ENCODE measurements at regions not wholly inside any gene's neighbourhood (a gene's known extent, or its start where the extent isn't known, plus 50 kb on each side); places are given as distances from the start of the nearest gene placed in this dataset.
"Not testable (repeated sequence)": the region's sequence is repeated elsewhere in the genome, so short reads cannot be mapped to it uniquely, and the experiment has no call there.

- no peak for DNase-seq (ENCODE audit: low read depth)
Measured at GRCh38 chr5:114054594-114054993, 307.3 kb upstream of the KCNN2 start.

- DNase-seq (ENCODE audit: low read depth) = no peak
Measured at GRCh38 chr5:114055318-114056184, 306.3 kb upstream of the KCNN2 start.

DNA sequence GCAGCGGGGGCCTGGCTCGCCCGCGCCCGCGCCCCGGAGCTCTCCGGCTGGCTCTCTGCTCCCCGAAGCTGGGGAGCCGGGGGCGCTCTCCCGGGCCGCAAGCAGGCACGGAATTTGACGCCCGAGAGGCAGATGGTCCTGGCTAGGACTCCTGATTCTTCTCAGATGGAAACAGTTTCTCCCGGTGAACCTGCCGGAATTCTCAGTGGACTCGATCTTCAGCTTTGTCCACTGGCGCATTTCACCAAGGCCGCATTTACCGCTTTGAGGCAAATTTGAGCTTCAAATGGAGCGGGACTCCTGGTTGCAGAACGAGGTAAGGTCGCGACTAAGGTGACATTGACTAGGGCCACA, 305.7 kb upstream of the KCNN2 start:
- no peak for DNase-seq (ENCODE audit: low read depth)

DNA sequence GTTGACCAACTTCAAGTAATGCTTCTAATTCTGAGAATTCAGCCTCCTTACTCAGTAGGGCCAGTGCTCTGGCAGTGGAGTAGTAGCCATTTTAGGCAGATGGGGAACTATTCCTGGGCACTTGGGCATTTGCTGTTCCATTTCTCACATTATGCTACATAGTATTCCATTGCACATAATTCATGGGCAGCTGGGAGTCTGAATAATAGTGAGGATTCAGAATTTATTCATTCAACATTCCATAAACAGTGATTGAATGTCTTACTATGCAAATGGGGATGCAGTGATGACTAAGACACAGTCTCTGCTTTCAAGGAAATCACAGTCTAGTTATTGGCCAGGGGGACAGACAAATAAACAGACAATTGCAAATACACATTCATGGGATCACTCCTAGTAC, 301.0 kb upstream of the KCNN2 start:
- DNase-seq (ENCODE audit: low read depth) = no peak

DNA sequence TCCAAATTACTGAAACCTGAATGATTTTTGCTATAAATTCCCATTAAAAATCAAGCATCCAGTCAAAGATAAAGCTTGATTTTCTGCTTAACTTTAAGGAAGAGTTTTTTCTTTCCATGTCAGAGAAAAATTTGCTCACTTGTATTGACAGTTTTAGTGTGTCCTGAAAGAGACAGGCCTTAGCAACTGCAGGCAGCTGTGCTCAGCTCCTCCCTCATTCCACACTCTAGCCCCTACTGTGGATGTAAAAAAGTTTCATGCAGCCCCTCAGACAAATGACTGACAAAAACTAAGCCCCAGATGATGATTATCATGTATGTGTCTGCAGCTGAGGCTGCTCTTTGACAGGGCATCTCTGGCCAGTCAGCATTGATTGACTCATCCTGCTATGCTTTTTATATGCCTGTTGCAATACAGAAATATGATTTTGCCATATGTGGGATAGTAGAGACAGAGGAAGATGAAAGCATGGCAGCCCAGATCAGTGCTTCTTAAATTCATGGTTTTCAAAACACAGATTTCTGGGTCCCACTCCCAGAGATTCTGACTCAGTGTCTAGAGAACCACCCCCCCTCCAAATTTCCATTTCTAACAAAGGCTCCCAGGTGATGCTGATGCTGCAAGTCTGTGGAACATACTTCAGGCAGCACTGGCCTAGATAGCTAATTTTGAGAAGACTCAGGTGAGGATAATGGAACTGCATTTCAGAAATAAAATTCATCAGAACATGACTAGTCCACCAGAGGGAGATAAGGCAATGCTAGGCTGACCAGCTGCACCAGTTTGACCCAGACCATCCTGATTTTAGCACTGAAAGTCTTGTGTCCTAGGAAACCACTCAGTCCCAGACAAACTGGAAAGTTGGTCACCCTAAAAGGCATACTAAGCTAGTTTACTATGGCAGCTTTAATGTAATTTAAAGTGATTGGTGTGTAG, 298.7 kb upstream of the KCNN2 start:
- DNase-seq (ENCODE audit: low read depth) = no peak

GRCh38 chr5:114065912-114066311, 296.0 kb upstream of the KCNN2 start:
- DNase-seq (ENCODE audit: low read depth) = no peak

DNA sequence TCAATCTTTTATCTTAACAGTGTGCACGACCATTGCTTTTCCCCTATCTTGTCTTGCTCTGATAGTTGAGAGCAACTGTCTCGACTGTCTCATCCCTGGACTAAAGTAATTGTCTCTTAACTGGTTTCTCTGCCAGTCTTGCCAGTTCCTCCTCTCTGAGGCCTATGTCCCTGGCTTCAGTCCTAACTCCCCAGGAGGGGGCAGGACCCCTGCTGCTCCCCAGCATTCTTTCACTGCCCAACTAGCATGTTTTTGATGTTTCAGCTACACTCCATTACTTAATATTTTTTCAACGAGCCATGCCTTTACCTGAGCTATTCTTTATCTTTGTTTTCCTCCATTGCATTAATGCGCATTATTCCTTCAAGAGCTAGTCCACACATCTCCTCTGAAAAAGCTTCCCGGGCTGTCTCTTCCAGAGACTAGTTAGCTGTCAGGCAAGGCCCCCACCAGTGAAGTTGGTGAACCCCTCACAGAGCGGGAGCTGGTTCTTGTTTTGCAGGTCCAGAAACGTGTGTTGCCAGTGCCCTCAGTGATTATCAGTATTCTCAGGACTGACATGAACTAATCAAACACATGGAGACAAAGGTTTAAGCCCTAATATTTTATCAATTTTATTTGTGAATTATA, 291.7 kb upstream of the KCNN2 start:
- no peak for DNase-seq (ENCODE audit: low read depth)

- no peak for DNase-seq (ENCODE audit: low read depth)
Measured at GRCh38 chr5:114089259-114089658, 272.6 kb upstream of the KCNN2 start.

DNA sequence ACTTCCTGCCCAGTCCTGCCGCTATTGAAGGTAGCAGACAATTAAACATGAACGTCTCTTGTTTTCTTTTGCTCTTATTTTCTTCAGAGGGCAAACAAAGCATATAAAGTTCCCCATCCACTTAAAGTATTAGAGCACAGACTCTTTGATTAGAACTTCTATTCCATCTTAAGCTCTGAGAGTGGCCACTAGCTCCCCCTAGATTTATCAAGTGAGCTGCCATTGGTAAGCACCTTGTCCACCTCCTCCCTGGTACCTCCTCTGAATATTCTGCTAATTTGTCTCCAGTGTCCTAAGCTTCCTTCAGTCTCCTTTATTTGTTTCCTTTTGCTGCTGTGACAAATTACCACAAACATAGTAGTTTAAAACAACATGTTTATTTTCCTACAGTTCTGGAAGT, 264.3 kb upstream of the KCNN2 start:
- DNase-seq (ENCODE audit: low read depth) = no peak

- no peak for DNase-seq (ENCODE audit: low read depth)
Measured at GRCh38 chr5:114099161-114099560, 262.7 kb upstream of the KCNN2 start.

DNA sequence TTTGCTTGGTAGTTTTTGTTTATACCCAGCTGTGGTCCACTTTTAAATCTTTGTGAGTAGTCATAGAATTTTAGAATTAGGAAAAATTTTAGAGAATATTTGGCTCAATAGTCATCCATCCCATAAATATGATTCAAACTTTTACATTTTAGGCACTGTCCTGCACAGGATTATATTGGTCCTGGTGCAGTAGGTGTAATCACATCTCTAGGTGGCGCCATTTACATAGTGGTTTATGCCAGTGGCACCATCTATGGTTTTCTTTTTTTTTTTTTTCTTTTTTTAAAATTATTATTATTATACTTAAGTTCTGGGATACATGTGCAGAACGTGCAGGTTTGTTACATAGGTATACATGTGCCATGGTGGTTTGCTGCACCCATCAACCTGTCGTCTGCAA, 260.7 kb upstream of the KCNN2 start:
- peak; percentile 9 for DNase-seq (ENCODE audit: low read depth)

DNA sequence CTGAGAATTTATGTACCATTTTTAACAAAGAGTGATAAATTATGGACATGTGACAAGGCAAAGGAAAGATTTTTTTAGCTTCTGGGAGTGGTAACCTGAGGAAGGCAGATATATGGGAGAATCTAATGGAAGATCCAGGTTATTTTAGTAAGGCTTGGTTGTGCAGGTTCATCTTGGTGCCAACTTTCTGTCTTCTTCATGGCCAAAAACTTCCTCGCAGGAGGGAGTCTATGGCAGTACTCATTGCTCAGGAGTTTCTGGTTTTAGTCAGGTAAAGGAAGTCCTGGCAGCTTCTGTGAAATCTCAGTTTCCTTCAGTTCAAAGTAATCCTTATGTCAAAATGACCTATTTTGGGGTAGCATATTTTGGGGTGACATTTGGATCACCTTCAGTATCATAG, 248.3 kb upstream of the KCNN2 start:
- DNase-seq (ENCODE audit: low read depth) = no peak

GRCh38 chr5:114116981-114117380, 244.9 kb upstream of the KCNN2 start:
- no peak for DNase-seq (ENCODE audit: low read depth)

DNA sequence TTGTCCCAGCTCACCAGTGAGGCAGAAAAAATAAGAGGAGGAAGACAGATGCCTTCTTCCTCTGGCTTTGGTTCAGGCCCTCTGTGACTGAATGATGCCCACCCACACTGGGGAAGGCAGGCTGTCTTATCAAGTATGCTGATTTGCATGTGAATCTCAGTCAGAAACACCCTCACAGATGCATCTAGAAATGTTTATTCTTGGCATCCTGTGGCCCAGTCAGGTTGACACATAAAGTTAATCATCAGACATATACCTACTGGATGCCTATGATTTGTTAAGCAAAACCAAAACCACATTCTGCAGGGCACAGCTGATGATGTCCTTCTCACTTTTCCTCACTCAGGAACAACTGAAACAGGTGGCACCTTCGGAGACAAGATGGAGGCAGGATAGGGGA, 243.4 kb upstream of the KCNN2 start:
- DNase-seq (ENCODE audit: low read depth) = no peak

- no peak for DNase-seq (ENCODE audit: low read depth)
Measured at GRCh38 chr5:114120166-114120565, 241.7 kb upstream of the KCNN2 start.

GRCh38 chr5:114122852-114123251, 239.0 kb upstream of the KCNN2 start:
- no peak for DNase-seq (ENCODE audit: low read depth)

GRCh38 chr5:114123654-114124053, 238.2 kb upstream of the KCNN2 start:
- DNase-seq (ENCODE audit: low read depth) = no peak

DNA sequence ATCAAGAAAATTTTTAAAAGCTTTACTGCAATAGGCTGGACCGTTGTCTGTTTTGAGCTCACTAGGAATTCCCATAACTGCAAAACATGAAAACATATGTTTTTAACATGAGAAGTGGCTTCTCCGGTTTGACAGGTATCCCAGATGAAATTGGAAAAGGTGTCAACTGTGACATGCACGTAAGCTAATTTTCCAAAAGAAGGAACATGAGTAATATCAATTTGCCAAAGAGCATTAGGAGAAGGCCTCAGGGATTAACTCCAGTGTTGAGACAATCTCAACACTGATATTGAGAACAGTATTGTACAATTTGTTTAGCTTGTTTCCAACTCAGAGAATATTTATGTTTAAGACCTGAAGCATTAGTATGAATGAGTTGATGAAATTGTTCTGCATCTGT, 215.5 kb upstream of the KCNN2 start:
- DNase-seq (ENCODE audit: low read depth) = no peak

DNA sequence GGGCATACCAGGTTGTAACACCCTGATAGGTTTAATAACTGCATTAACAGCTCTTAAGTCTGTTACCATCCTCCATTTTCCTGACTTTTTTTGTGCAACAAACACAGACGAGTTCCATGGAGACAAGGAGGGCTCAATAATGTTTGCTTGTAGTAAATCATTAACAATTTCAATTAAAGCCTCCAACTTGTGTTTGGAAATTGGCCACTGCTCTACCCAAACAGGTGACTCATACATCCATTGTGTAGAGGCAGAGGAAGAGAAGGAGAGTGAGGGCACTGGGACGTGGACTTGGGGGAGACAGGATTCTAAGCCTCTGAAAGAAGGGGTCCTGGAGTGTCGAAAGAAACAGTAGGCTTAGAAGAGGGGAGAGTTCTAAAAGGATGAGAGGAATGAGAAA, 213.6 kb upstream of the KCNN2 start:
- DNase-seq (ENCODE audit: low read depth) = no peak

- DNase-seq (ENCODE audit: low read depth) = not testable (repeated sequence)
Measured at GRCh38 chr5:114148728-114149127, 213.1 kb upstream of the KCNN2 start.

GRCh38 chr5:114152656-114153360, 209.1 kb upstream of the KCNN2 start:
- peak; percentile 3 for DNase-seq (ENCODE audit: low read depth)

GRCh38 chr5:114153392-114153791, 208.5 kb upstream of the KCNN2 start:
- no peak for DNase-seq (ENCODE audit: low read depth)
